ENCODE measurements at regions not wholly inside any gene's neighbourhood (a gene's known extent, or its start where the extent isn't known, plus 50 kb on each side); places are given as distances from the start of the nearest gene placed in this dataset.

GRCh38 chr13:59384154-59384553 lies 779.6 kb downstream of the DIAPH3 start:
- TF ChIP-seq EZH2 (IDR thresholded peaks at IDR 0.05; ENCODE audit: borderline replicate concordance, insufficient read depth, low read length, poor library complexity, severe bottlenecking): no peak
- no peak for TF ChIP-seq REST (IDR thresholded peaks at IDR 0.05; ENCODE audit: borderline replicate concordance)
- TF ChIP-seq CTCF (IDR thresholded peaks at IDR 0.05; ENCODE audit: poor library complexity, severe bottlenecking): no peak
- no peak for TF ChIP-seq POLR2AphosphoS5 (IDR thresholded peaks at IDR 0.05)
- TF ChIP-seq EP300 (conservative IDR thresholded peaks at IDR 0.05; ENCODE audit: poor library complexity, severe bottlenecking): no peak
- no peak for TF ChIP-seq RAD21 (conservative IDR thresholded peaks at IDR 0.05)
- no peak for TF ChIP-seq SMC3 (conservative IDR thresholded peaks at IDR 0.05; ENCODE audit: poor library complexity)
- TF ChIP-seq TAF1 (IDR thresholded peaks at IDR 0.05; ENCODE audit: low read depth): no peak
